B cell (primary cell): ENCODE measurements at regions not wholly inside any gene's neighbourhood (a gene's known extent, or its start where the extent isn't known, plus 50 kb on each side); places are given as distances from the start of the nearest gene placed in this dataset.

Source experiments
- ATAC-seq: fragments of 200-7000 bp; cut with Tn5 transposase; one replicate; pipeline ENCODE4 v1.10.0; 2021; ENCODE audit warnings: low read depth, mild to moderate bottlenecking, moderate number of reproducible peaks, moderate library complexity
- CTCF ChIA-PET: fragments of 350-600 bp; sonication (Branson Sonifier 250); formaldehyde crosslinking; loops from one replicate; lab custom pipeline; 2021; ENCODE audit warnings: antibody characterized with exemption, inconsistent platforms; lab: Charles Lee
- POLR2A ChIA-PET: fragments of 350-600 bp; sonication (Branson Sonifier 250); formaldehyde crosslinking; loops from one replicate; lab custom pipeline; 2021; ENCODE audit warnings: antibody characterized with exemption; lab: Charles Lee
- DNase-seq: peaks from one replicate; pipeline ENCODE4 v3.0.0; 2013
- H2AFZ ChIP-seq: 2 replicates; pipeline ENCODE4 v1.6.1; 2012; ENCODE audit warnings: mild to moderate bottlenecking, low read depth, low read length; ENCODE audit not compliant: insufficient read depth, poor library complexity, severe bottlenecking
- H3K27ac ChIP-seq, 2 donors: 1 replicate in 1 of 2; 2 replicates in 1 of 2; pipeline ENCODE4 v1.5.1; 2012 to 2013; ENCODE audit warnings: low read length in 2 of 2, mild to moderate bottlenecking in 2 of 2, moderate library complexity in 1 of 2
- H3K27me3 ChIP-seq, 4 experiments: fragments of 200-600 bp in 1 of 4; sonication (generic) in 1 of 4; replicated peaks in 1 of 4; 1 replicate in 2 of 4; 2 replicates in 2 of 4; pipeline versions ENCODE4 v1.6.1 to v1.7.0; 2013 to 2016; ENCODE audit warnings: low read length in 3 of 4, mild to moderate bottlenecking in 2 of 4, mixed read lengths in 1 of 4, moderate library complexity in 1 of 4; ENCODE audit not compliant: insufficient read depth in 4 of 4, control insufficient read depth in 3 of 4; ENCODE audit errors: control extremely low read depth in 1 of 4
- H3K36me3 ChIP-seq, 2 experiments: replicated peaks in 1 of 2; 1 replicate in 1 of 2; 2 replicates in 1 of 2; pipeline versions ENCODE4 v1.6.1 to v1.7.1; 2013; ENCODE audit warnings: low read length in 1 of 2; ENCODE audit not compliant: insufficient read depth in 2 of 2, control insufficient read depth in 1 of 2; ENCODE audit errors: control extremely low read depth in 1 of 2, extremely low read depth in 1 of 2
- H3K4me1 ChIP-seq, 2 donors: fragments of 200-600 bp in 1 of 2; sonication (generic) in 1 of 2; 1 replicate in 1 of 2; 2 replicates in 1 of 2; pipeline versions ENCODE4 v1.5.1 to v1.6.1; 2013 to 2017; ENCODE audit warnings: low read length in 2 of 2; ENCODE audit not compliant: control insufficient read depth in 2 of 2, insufficient read depth in 2 of 2
- H3K4me2 ChIP-seq: replicated peaks from 2 replicates; pipeline ENCODE3; 2012; ENCODE audit warnings: mild to moderate bottlenecking, low read depth, low read length; ENCODE audit not compliant: poor library complexity, severe bottlenecking
- H3K4me3 ChIP-seq, 5 experiments: fragments of 200-600 bp in 1 of 5; sonication (generic) in 1 of 5; 1 replicate in 3 of 5; 2 replicates in 2 of 5; pipeline versions ENCODE4 v1.5.1 to v1.7.0; 2011 to 2016; ENCODE audit warnings: low read length in 4 of 5, mild to moderate bottlenecking in 4 of 5, low read depth in 2 of 5, control low read depth in 1 of 5, moderate library complexity in 1 of 5; ENCODE audit not compliant: insufficient read depth in 1 of 5; ENCODE audit errors: control extremely low read depth in 1 of 5, extremely low read depth in 1 of 5
- H3K79me2 ChIP-seq: fragments of 200-600 bp; sonication (generic); one replicate; pipeline ENCODE4 v1.6.0; 2016; ENCODE audit warnings: low read length; ENCODE audit not compliant: control insufficient read depth, insufficient read depth
- H3K9ac ChIP-seq: fragments of 200-600 bp; sonication (generic); 2 replicates; pipeline ENCODE4 v1.6.1; 2017; ENCODE audit warnings: mild to moderate bottlenecking, low read length, moderate library complexity
- H3K9me3 ChIP-seq, 3 donors: one replicate each; pipeline versions ENCODE4 v1.6.1 to v1.7.1; 2013; ENCODE audit warnings: low read length in 2 of 3; ENCODE audit not compliant: control insufficient read depth in 2 of 3, insufficient read depth in 1 of 3; ENCODE audit errors: control extremely low read depth in 1 of 3
- H4K20me1 ChIP-seq: 2 replicates; pipeline ENCODE4 v1.6.0; 2012; ENCODE audit warnings: mild to moderate bottlenecking, low read length; ENCODE audit not compliant: insufficient read depth, control insufficient read depth, poor library complexity, severe bottlenecking
- H3K27ac Mint-ChIP-seq: one replicate; pipeline ENCODE4 v1.8.0; 2021; ENCODE audit warnings: mixed read lengths
- H3K27me3 Mint-ChIP-seq: one replicate; pipeline ENCODE4 v1.8.0; 2021; ENCODE audit warnings: mixed read lengths
- H3K4me1 Mint-ChIP-seq: one replicate; pipeline ENCODE4 v1.8.0; 2021; ENCODE audit warnings: mixed read lengths
- H3K4me3 Mint-ChIP-seq: one replicate; pipeline ENCODE4 v1.8.0; 2021; ENCODE audit warnings: mixed read lengths
- H3K9me3 Mint-ChIP-seq: one replicate; pipeline ENCODE4 v1.8.0; 2022; ENCODE audit warnings: mixed read lengths; ENCODE audit not compliant: insufficient read depth
- CTCF ChIP-seq: fragments of 200-600 bp; IDR thresholded peaks from one replicate; pipeline ENCODE4 v1.8.0; 2022; ENCODE audit warnings: antibody characterized with exemption, mild to moderate bottlenecking
- EZH2 ChIP-seq: IDR thresholded peaks from 2 replicates; pipeline ENCODE4 v1.6.1; 2012; ENCODE audit warnings: borderline replicate concordance, low read depth, mild to moderate bottlenecking, moderate library complexity, low read length; ENCODE audit not compliant: insufficient read depth, poor library complexity, severe bottlenecking
- WGBS: methylation state at CpG from one replicate; pipeline ENCODE4 v1.1.5; 2013; ENCODE audit warnings: missing lambda C conversion rate; ENCODE audit not compliant: insufficient coverage; 5-methylcytosine and 5-hydroxymethylcytosine counted together
- intact Hi-C: fragments of 100-400 bp; cut with micrococcal nuclease; formaldehyde crosslinking; loops from one replicate; pipeline ENCODE4 v1.10.0; 2022

- H3K4me1 Mint-ChIP-seq: no peaks in the 10 kb centered on the region
- POLR2A ChIA-PET: no interaction called here
- no peak for ATAC-seq
- H3K27ac Mint-ChIP-seq: no peak overlapping the region
- H3K9me3 ChIP-seq: peaks cover 0 to 6% (median 0%) of the 10 kb centered on the region in 3 donors
- no peaks in the 10 kb centered on the region for H3K36me3 ChIP-seq
- H3K27me3 ChIP-seq: no peaks in the 10 kb centered on the region
- H3K4me1 ChIP-seq: no peaks in the 10 kb centered on the region
- no peak for TF ChIP-seq CTCF
- no peak for TF ChIP-seq EZH2
- H4K20me1 ChIP-seq: no peaks in the 10 kb centered on the region
- no peak overlapping the region for H2AFZ ChIP-seq
- no peak overlapping the region for H3K27ac ChIP-seq
- DNase-seq: no peak
- no peak overlapping the region for H3K4me2 ChIP-seq
- H3K4me3 ChIP-seq: no peak overlapping the region
- no peaks in the 10 kb centered on the region for H3K79me2 ChIP-seq
- WGBS: no CpG with 5 or more reads among the region's 2 CpGs
- H3K27me3 Mint-ChIP-seq: no peaks in the 10 kb centered on the region
- intact Hi-C loops: no loop called here
- no peak overlapping the region for H3K4me3 Mint-ChIP-seq
- H3K9ac ChIP-seq: no peak overlapping the region
- no peaks in the 10 kb centered on the region for H3K9me3 Mint-ChIP-seq
- CTCF ChIA-PET: no interaction called here
These were observed 189.7 kb upstream of the ITM2A start for GRCh38 chrX:79556800-79557199.

- H3K4me1 Mint-ChIP-seq: no peaks in the 10 kb centered on the region
These were observed 163.4 kb upstream of the ITM2A start for GRCh38 chrX:79530310-79531108.

More at GRCh38 chrX:79530310-79531108, 163.4 kb upstream of the ITM2A start:
- Histone ChIP-seq H3K9ac (no peak overlapping the region), H3K36me3 (no peaks in the 10 kb centered on the region), H3K27me3 (no peaks in the 10 kb centered on the region), H4K20me1 (no peaks in the 10 kb centered on the region), H3K9me3 (peaks cover 0 to 4% (median 0%) of the 10 kb centered on the region in 3 donors), H3K4me1 (no peaks in the 10 kb centered on the region), H3K27ac (no peak overlapping the region), H3K79me2 (no peaks in the 10 kb centered on the region), H3K4me3 (no peak overlapping the region), H3K4me2 (no peak overlapping the region), H2AFZ (no peak overlapping the region)
- intact Hi-C loops: no loop called here
- CTCF ChIA-PET: no interaction called here
- no peak for TF ChIP-seq CTCF
- no peak for TF ChIP-seq EZH2
- ATAC-seq: no peak
- no peaks in the 10 kb centered on the region for H3K9me3 Mint-ChIP-seq
- no peak overlapping the region for H3K27ac Mint-ChIP-seq
- POLR2A ChIA-PET: no interaction called here
- no peak for DNase-seq
- H3K4me3 Mint-ChIP-seq: no peak overlapping the region
- no peaks in the 10 kb centered on the region for H3K27me3 Mint-ChIP-seq
- WGBS: 83% methylated on average over 20 of the region's 27 CpGs
